ENCODE measurements at regions not wholly inside any gene's neighbourhood (a gene's known extent, or its start where the extent isn't known, plus 50 kb on each side); places are given as distances from the start of the nearest gene placed in this dataset.
"Not testable (repeated sequence)": the region's sequence is repeated elsewhere in the genome, so short reads cannot be mapped to it uniquely, and the experiment has no call there.

GRCh38 chr6:95660544-95660943 is 83.2 kb downstream of the MANEA start:
- no peak for DNase-seq (ENCODE audit: low spot score)
- intact Hi-C loops (cut with DNase I), result no loop called here

GRCh38 chr6:95670011-95670463 is 92.7 kb downstream of the MANEA start:
- intact Hi-C loops (cut with DNase I), result no loop called here
- DNase-seq (ENCODE audit: low spot score), result no peak

GRCh38 chr6:95676011-95676628 is 98.8 kb downstream of the MANEA start:
- intact Hi-C loops (cut with DNase I), result no loop called here
- DNase-seq (ENCODE audit: low spot score), result no peak

GRCh38 chr6:95679981-95680380 is 102.6 kb downstream of the MANEA start:
- no peak for DNase-seq (ENCODE audit: low spot score)
- intact Hi-C loops (cut with DNase I), result no loop called here

GRCh38 chr6:95681736-95682135 is 104.4 kb downstream of the MANEA start:
- intact Hi-C loops (cut with DNase I), result no loop called here

GRCh38 chr6:95682476-95682875 is 105.1 kb downstream of the MANEA start:
- intact Hi-C loops (cut with DNase I), result no loop called here
- no peak for DNase-seq (ENCODE audit: low spot score)

More at GRCh38 chr6:95681736-95682135, 104.4 kb downstream of the MANEA start:
- DNase-seq (ENCODE audit: low spot score), result no peak

GRCh38 chr6:95685822-95686221 is 108.5 kb downstream of the MANEA start:
- intact Hi-C loops (cut with DNase I), result no loop called here
- DNase-seq (ENCODE audit: low spot score), result no peak

- no peak for DNase-seq (ENCODE audit: low spot score)
- intact Hi-C loops (cut with DNase I), result no loop called here
These were observed 108.9 kb downstream of the MANEA start for GRCh38 chr6:95686272-95686671.

- no peak for DNase-seq (ENCODE audit: low spot score)
- intact Hi-C loops (cut with DNase I), result no loop called here
These were observed 109.6 kb downstream of the MANEA start for GRCh38 chr6:95686895-95687294.

GRCh38 chr6:95687839-95688238 is 110.5 kb downstream of the MANEA start:
- no peak for DNase-seq (ENCODE audit: low spot score)
- intact Hi-C loops (cut with DNase I), result no loop called here

- DNase-seq (ENCODE audit: low spot score), result no peak
- intact Hi-C loops (cut with DNase I), result no loop called here
These were observed 113.0 kb downstream of the MANEA start for GRCh38 chr6:95690328-95690727.

- DNase-seq (ENCODE audit: low spot score), result no peak
- intact Hi-C loops (cut with DNase I), result no loop called here
These were observed 115.8 kb downstream of the MANEA start for GRCh38 chr6:95693108-95693507.

- intact Hi-C loops (cut with DNase I), result no loop called here
- no peak for DNase-seq (ENCODE audit: low spot score)
These were observed 120.9 kb downstream of the MANEA start for GRCh38 chr6:95698271-95698670.

- DNase-seq (ENCODE audit: low spot score), result no peak
- intact Hi-C loops (cut with DNase I), result no loop called here
These were observed 146.3 kb downstream of the MANEA start for GRCh38 chr6:95723638-95724037.

GRCh38 chr6:95725344-95725743 is 148.0 kb downstream of the MANEA start:
- intact Hi-C loops (cut with DNase I), result no loop called here

GRCh38 chr6:95740157-95740556 is 162.8 kb downstream of the MANEA start:
- intact Hi-C loops (cut with DNase I), result no loop called here
- no peak for DNase-seq (ENCODE audit: low spot score)

More at GRCh38 chr6:95725344-95725743, 148.0 kb downstream of the MANEA start:
- no peak for DNase-seq (ENCODE audit: low spot score)

- intact Hi-C loops (cut with DNase I), result no loop called here
- no peak for DNase-seq (ENCODE audit: low spot score)
These were observed 163.7 kb downstream of the MANEA start for GRCh38 chr6:95741045-95741444.

- intact Hi-C loops (cut with DNase I), result no loop called here
- DNase-seq (ENCODE audit: low spot score), result no peak
These were observed 165.5 kb downstream of the MANEA start for GRCh38 chr6:95742767-95743289.

GRCh38 chr6:95743591-95743990 is 166.3 kb downstream of the MANEA start:
- DNase-seq (ENCODE audit: low spot score), result no peak
- intact Hi-C loops (cut with DNase I), result no loop called here

GRCh38 chr6:95758236-95759069 is 181.1 kb downstream of the MANEA start:
- intact Hi-C loops (cut with DNase I); DNase-seq (ENCODE audit: low spot score): not testable (repeated sequence)

Data from posterior vena cava (tissue), 2 donors.